A673 (cell line): ENCODE measurements at regions not wholly inside any gene's neighbourhood (a gene's known extent, or its start where the extent isn't known, plus 50 kb on each side); places are given as distances from the start of the nearest gene placed in this dataset.

Source experiments
- BruUV-seq: library from RNA; stranded (reverse); fragments of 400-500 nt; replicated peaks from 2 replicates; lab custom pipeline; 2021; lab: Mats Ljungman, UMichigan
- CTCF ChIA-PET: fragments of 300-600 bp; sonication (Branson Sonifier 250); formaldehyde crosslinking; loops from one replicate; lab custom pipeline; 2022; ENCODE audit warnings: antibody characterized with exemption; lab: Charles Lee
- POLR2A ChIA-PET: fragments of 300-600 bp; sonication (Branson Sonifier 250); formaldehyde crosslinking; loops from one replicate; lab custom pipeline; 2022; ENCODE audit warnings: antibody characterized with exemption; ENCODE audit not compliant: low non-redundant PET; lab: Charles Lee
- DNase-seq: peaks from one replicate; pipeline ENCODE4 v3.0.0-alpha.2; 2015; ENCODE audit warnings: low spot score
- H3K27ac ChIP-seq: fragments of 200-600 bp; sonication (generic); 2 replicates; pipeline ENCODE4 v1.5.1; 2016; ENCODE audit warnings: mixed run types, low read depth, mild to moderate bottlenecking, mixed read lengths, antibody characterized with exemption, low read length; ENCODE audit not compliant: poor library complexity, severe bottlenecking
- H3K27me3 ChIP-seq: fragments of 200-600 bp; sonication (generic); replicated peaks from 2 replicates; pipeline ENCODE4 v1.6.1; 2017; ENCODE audit warnings: mixed run types, low read depth, mild to moderate bottlenecking, mixed read lengths, antibody characterized with exemption, low read length; ENCODE audit not compliant: insufficient read depth, poor library complexity
- H3K36me3 ChIP-seq: fragments of 200-600 bp; sonication (generic); 2 replicates; pipeline ENCODE4 v1.6.1; 2016; ENCODE audit warnings: mixed run types, mild to moderate bottlenecking, mixed read lengths, antibody characterized with exemption, low read length; ENCODE audit not compliant: insufficient read depth, poor library complexity, severe bottlenecking
- H3K4me1 ChIP-seq: fragments of 200-600 bp; sonication (generic); 2 replicates; pipeline ENCODE4 v1.6.1; 2017; ENCODE audit warnings: mixed run types, mild to moderate bottlenecking, mixed read lengths, antibody characterized with exemption, low read length; ENCODE audit not compliant: insufficient read depth, poor library complexity, severe bottlenecking
- H3K4me3 ChIP-seq: fragments of 200-600 bp; sonication (generic); 2 replicates; pipeline ENCODE4 v1.5.1; 2016; ENCODE audit warnings: low read depth, mixed run types, mild to moderate bottlenecking, mixed read lengths, low read length; ENCODE audit not compliant: poor library complexity, severe bottlenecking
- H3K9me3 ChIP-seq: fragments of 200-600 bp; sonication (generic); 2 replicates; pipeline ENCODE4 v1.6.1; 2016; ENCODE audit warnings: mixed run types, low read depth, mild to moderate bottlenecking, mixed read lengths, antibody characterized with exemption, low read length; ENCODE audit not compliant: poor library complexity, severe bottlenecking
- EZH2 ChIP-seq: fragments of 200-600 bp; sonication (generic); IDR thresholded peaks from 2 replicates; pipeline ENCODE4 v1.6.1; 2017; ENCODE audit warnings: borderline replicate concordance, low read depth, mild to moderate bottlenecking, mixed read lengths, antibody characterized with exemption, low read length; ENCODE audit not compliant: poor library complexity, severe bottlenecking
- intact Hi-C: fragments of 100-400 bp; cut with micrococcal nuclease; formaldehyde crosslinking; loops from one replicate; pipeline ENCODE4 v1.10.0; 2022; ENCODE audit not compliant: unreplicated experiment
- TF ChIP-seq, protein P1 (sequence below): fragments of 300-800, 200-600 bp; sonication (generic); conservative IDR thresholded peaks from 2 replicates; pipeline ENCODE4 v1.5.1; 2017; ENCODE audit warnings: low read depth, mild to moderate bottlenecking, antibody characterized with exemption, low read length, moderate library complexity, mixed read lengths

- Histone ChIP-seq H3K36me3 (no peaks in the 10 kb centered on the region), H3K27ac (no peak overlapping the region), H3K27me3 (no peaks in the 10 kb centered on the region), H3K4me1 (no peaks in the 10 kb centered on the region), H3K9me3 (no peaks in the 10 kb centered on the region), H3K4me3 (no peak overlapping the region)
- intact Hi-C loops = no loop called here
- DNase-seq = peak; percentile 39
- TF ChIP-seq EZH2 = no peak
- TF ChIP-seq, protein P1, sequence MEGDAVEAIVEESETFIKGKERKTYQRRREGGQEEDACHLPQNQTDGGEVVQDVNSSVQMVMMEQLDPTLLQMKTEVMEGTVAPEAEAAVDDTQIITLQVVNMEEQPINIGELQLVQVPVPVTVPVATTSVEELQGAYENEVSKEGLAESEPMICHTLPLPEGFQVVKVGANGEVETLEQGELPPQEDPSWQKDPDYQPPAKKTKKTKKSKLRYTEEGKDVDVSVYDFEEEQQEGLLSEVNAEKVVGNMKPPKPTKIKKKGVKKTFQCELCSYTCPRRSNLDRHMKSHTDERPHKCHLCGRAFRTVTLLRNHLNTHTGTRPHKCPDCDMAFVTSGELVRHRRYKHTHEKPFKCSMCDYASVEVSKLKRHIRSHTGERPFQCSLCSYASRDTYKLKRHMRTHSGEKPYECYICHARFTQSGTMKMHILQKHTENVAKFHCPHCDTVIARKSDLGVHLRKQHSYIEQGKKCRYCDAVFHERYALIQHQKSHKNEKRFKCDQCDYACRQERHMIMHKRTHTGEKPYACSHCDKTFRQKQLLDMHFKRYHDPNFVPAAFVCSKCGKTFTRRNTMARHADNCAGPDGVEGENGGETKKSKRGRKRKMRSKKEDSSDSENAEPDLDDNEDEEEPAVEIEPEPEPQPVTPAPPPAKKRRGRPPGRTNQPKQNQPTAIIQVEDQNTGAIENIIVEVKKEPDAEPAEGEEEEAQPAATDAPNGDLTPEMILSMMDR = no peak
- no TSS peak for BruUV-seq
- CTCF ChIA-PET = no interaction called here
- POLR2A ChIA-PET = no interaction called here
Measured at GRCh38 chr12:75581515-75581914, 70.1 kb upstream of the KRR1 start.

DNA sequence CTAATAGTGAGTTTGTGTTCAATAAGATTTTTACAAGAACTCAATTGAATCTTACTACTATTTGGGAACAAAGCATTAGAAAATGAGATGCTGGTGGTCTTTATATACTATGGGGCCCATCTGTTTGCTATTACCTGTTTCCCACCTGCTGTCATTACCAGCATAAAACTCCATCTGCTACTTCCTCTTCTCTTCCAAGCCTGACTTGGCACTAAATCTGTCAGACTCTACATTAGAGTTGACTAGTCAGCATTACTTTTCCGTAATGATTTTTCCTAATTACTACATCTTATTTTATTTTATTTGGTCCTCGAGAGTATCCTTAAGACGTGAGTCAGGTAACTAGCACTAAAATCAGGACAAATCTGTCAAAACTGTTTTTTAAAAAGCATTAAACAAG, 68.1 kb upstream of the KRR1 start:
- DNase-seq = no peak
- Histone ChIP-seq H3K9me3 (no peaks in the 10 kb centered on the region), H3K27ac (no peak overlapping the region), H3K4me1 (no peaks in the 10 kb centered on the region), H3K4me3 (no peak overlapping the region), H3K36me3 (no peaks in the 10 kb centered on the region), H3K27me3 (no peaks in the 10 kb centered on the region)
- ChIA-PET CTCF (no interaction called here), POLR2A (no interaction called here)
- BruUV-seq = no TSS peak
- intact Hi-C loops = no loop called here
- TF ChIP-seq EZH2 = no peak
- TF ChIP-seq, protein P1 = no peak

GRCh38 chr12:75578546-75578945, 67.1 kb upstream of the KRR1 start:
- no peak for DNase-seq
- no peaks in the 10 kb centered on the region for H3K27me3 ChIP-seq
- intact Hi-C loops = no loop called here
- H3K4me3 ChIP-seq = no peak overlapping the region
- ChIA-PET CTCF (no interaction called here), POLR2A (no interaction called here)
- no TSS peak for BruUV-seq
- no peak overlapping the region for H3K27ac ChIP-seq
- TF ChIP-seq, protein P1 = no peak
- no peak for TF ChIP-seq EZH2
- no peaks in the 10 kb centered on the region for H3K9me3 ChIP-seq
- H3K36me3 ChIP-seq = no peaks in the 10 kb centered on the region
- no peaks in the 10 kb centered on the region for H3K4me1 ChIP-seq
